LNCaP clone FGC (cell line): ENCODE measurements at regions not wholly inside any gene's neighbourhood (a gene's known extent, or its start where the extent isn't known, plus 50 kb on each side); places are given as distances from the start of the nearest gene placed in this dataset.

Source experiments
- DNase-seq: peaks from one replicate; pipeline ENCODE4 v3.0.0-alpha.2; 2011; ENCODE audit warnings: low read depth
- H3K4me3 ChIP-seq: 2 replicates; pipeline ENCODE4 v1.5.1; 2011; ENCODE audit warnings: mild to moderate bottlenecking, low read depth, low read length, control low read depth
- TF ChIP-seq, protein P1 (sequence below): IDR thresholded peaks from 2 replicates; pipeline ENCODE4 v1.5.1; 2012; ENCODE audit warnings: mild to moderate bottlenecking; ENCODE audit not compliant: control insufficient read depth, insufficient read depth; ENCODE audit errors: extremely low read depth

DNA sequence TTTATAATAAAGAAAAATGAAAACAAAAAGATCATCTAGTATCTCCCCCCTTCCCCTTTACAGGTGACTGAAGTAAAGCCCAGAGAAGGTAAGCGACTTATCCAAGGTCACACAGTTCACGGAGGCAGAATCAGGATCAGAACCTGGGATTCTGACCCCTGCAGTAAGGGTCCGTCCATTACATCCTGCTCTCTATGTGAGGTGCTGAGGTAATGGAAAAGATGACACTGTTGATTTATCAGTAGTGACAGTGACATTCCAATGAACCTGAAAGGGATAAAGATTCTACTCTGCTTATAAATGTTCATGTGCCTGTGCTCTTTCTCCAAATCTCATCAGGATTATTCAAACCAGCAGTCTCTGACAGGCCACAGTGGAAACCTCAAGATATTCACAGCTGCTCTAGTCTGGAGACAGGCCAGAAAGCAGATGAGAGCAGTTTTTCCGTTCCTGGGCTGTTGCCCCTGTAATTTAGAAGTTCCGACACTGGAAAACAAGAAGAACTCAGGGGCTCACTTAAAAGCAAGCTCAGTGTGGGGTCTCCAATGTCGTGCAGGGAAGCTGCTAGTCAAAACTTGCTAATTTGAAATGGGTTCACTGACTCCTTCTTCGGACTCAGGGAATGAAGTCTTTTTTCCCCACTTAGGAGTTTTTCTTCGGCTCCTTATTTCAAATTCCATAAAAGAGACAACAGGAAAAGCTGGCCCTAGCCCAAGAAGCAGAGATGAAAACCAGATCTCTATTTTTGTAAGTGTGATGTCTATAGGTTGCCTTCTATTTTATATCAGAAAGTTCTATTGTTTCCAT lies 131.8 kb upstream of the EEA1 start:
- TF ChIP-seq, protein P1, sequence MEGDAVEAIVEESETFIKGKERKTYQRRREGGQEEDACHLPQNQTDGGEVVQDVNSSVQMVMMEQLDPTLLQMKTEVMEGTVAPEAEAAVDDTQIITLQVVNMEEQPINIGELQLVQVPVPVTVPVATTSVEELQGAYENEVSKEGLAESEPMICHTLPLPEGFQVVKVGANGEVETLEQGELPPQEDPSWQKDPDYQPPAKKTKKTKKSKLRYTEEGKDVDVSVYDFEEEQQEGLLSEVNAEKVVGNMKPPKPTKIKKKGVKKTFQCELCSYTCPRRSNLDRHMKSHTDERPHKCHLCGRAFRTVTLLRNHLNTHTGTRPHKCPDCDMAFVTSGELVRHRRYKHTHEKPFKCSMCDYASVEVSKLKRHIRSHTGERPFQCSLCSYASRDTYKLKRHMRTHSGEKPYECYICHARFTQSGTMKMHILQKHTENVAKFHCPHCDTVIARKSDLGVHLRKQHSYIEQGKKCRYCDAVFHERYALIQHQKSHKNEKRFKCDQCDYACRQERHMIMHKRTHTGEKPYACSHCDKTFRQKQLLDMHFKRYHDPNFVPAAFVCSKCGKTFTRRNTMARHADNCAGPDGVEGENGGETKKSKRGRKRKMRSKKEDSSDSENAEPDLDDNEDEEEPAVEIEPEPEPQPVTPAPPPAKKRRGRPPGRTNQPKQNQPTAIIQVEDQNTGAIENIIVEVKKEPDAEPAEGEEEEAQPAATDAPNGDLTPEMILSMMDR, result no peak
- DNase-seq, result no peak
- H3K4me3 ChIP-seq, result no peak overlapping the region

- TF ChIP-seq, protein P1, result no peak
- no peak overlapping the region for H3K4me3 ChIP-seq
- no peak for DNase-seq
Measured at GRCh38 chr12:93061473-93062419, 132.7 kb upstream of the EEA1 start.

GRCh38 chr12:93065896-93066295 lies 136.8 kb upstream of the EEA1 start:
- no peak overlapping the region for H3K4me3 ChIP-seq
- DNase-seq, result no peak
- TF ChIP-seq, protein P1, result no peak

DNA sequence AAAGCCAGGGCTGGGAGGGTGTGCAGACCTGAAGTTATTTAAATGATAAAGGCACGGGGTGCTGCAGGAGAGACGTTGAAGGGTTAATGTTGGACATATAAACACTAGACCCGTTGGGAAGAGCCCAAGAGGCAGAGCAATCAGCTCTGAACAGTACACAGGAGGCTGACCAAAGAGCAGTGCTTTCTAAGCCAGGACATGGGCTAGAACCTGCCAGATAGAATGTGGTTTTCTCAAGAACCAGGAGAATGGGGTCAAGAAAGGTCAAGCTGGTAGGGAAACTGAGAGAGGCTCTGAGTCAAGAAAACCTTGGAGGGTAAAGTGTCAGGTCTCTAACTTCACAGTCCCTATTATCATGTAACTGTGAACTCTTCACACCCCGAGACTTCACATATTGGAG lies 143.2 kb upstream of the EEA1 start:
- no peak overlapping the region for H3K4me3 ChIP-seq
- TF ChIP-seq, protein P1, result no peak
- DNase-seq, result no peak

GRCh38 chr12:93073324-93073723 lies 144.2 kb upstream of the EEA1 start:
- DNase-seq, result no peak
- TF ChIP-seq, protein P1, result no peak
- no peak overlapping the region for H3K4me3 ChIP-seq

GRCh38 chr12:93078059-93078458 lies 149.0 kb upstream of the EEA1 start:
- no peak for DNase-seq
- TF ChIP-seq, protein P1, result no peak
- no peak overlapping the region for H3K4me3 ChIP-seq
